C1 segment of cervical spinal cord (tissue), 14 donors: ENCODE measurements at regions not wholly inside any gene's neighbourhood (a gene's known extent, or its start where the extent isn't known, plus 50 kb on each side); places are given as distances from the start of the nearest gene placed in this dataset.
"Not testable (repeated sequence)": the region's sequence is repeated elsewhere in the genome, so short reads cannot be mapped to it uniquely, and the experiment has no call there.

Experiments
- DNase-seq, 14 donors: peaks; one replicate each; lab custom pipeline; 2025; lab: John Stamatoyannopoulos, UW

DNA sequence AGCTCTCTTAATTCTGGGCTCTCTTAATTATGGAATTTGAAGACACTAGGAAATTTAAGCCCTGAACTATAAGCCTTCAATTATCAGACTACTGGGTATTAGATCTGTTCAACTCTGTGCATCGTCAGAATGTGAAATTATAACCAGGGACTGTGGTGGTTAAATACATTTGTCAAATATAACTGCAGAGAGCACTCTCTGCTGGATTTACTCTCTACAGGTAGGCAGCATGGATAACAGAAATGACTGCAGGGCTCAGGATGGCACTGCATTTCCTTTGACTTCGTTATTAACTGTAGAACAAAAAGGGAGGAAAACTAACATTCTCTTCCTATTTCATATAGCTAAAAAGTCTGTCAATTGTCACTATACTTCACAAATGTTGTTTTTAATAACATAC lies 310.1 kb upstream of the RASGEF1B start:
- no peak for DNase-seq

DNA sequence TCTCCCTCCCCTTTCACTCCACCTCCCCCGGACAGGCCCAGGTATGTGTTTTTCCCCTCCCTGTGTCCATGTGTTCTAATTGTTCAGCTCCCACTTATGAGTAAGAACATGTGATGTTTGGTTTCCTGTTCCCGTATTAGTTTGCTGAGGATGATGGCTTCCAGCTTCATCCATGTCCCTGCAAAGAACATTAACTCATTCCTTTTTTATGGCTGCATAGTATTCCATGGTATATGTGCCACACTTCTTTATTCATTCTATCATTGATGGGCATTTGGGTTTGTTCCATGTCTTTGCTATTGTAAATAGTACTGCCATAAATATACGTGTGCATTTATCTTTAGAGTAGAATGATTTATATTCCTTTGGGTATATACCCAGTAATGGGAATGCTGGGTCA lies 306.0 kb upstream of the RASGEF1B start:
- DNase-seq: not testable (repeated sequence)

DNA sequence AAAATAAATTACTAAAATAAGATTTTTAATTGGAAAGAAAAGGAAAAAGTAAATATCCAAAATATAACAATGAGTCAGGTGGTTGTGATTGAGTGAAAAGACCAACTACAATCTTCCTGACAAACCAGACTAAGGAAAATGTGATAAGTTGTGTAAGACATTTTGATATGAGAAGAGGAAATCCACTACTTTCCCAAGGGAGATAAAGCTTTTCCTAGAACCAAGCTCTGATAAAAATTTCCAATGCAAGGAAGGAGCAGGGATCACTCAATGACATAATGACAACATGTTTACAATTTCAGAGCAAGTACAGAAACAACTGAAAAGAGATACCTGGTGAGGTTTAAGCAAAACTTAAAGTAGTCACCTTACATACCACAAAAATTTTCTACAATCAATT lies 305.1 kb upstream of the RASGEF1B start:
- no peak for DNase-seq

DNA sequence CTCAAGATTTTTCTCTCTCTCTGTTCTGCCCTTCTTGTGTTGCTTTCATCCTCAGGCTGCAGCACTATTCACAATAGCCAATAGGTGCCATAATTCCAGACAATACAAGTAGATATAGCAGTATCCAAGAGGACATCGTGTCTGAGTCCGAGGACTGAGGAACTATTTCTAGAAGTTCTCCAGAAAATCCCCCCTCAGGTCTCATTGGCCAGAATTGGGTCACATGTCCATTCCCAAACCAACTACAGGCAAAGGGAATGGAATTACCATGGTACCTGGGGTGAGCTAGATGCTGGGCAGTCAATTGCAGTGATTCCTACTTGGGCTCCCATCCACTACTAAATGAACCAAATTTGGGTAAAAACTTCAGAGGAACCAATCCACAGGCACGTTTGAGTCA lies 301.9 kb upstream of the RASGEF1B start:
- DNase-seq: no peak

DNA sequence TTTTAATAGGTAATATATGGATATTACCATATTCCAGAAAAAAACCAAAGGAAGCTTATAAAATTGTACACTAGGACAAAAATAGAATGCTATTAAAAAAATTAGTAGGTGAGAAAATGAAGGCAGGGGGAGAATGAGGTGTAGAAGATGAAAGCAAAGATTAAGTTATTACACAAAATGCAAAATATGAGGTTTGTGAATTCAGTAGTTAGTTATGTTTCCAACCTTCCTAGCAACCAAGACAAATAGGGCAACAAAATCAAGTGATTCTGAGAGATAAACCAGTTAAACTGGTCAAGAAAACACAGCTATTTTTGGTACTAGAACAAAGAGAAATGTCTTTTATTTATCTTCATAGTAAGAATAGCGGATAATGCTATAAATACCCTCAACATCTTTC lies 300.0 kb upstream of the RASGEF1B start:
- DNase-seq: no peak

DNA sequence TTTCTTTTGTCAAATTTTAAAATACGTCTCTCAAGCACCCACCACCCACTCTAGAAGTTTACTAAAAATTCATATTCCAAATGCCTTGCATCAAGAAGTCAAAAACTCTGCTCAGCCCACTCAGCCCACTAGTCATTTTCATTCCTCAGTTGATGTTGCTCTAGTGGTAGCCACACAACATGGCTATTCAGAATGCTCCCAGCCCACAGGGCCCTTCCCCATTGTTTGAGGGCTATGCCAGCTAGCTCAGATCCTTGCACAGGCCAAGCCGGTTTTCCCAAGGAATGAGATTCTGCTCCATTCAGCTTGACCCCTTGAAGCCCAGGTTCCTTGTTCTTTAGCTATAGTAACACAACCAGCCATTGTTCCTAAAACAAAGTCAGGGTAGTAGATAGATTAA lies 297.5 kb upstream of the RASGEF1B start:
- DNase-seq: no peak

DNA sequence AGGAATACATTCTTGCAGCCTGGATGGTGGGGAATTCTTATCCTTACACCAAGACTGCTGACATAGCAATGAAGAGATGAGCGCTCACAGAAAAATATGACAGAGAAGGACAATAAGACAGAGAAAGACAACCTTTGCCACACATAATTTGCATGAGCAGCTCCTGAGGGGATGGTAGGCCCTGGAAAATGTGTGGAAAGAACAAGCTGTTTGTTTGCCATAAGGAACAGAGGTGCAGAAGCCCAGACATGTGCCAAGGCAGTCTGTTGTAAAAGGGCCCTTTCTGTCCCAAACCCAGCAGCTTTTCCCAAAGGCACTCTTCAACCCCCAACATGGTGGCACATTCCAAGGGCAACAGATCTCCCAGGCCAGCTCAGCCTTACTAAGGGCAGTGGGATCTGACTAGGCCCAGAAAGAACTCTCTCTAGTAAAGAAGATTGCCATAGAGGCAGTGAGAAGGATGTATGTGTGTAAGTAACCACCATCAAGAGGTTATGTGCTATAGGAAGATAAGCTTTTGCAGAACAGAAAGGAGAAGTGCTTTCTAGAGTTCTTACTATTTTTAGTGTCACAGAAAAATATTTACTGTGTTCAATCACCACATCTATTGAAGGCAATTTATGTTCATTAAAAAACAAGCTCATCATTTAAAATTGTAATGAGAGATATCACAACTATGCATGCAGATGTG lies 287.0 kb upstream of the RASGEF1B start:
- DNase-seq: no peak

DNA sequence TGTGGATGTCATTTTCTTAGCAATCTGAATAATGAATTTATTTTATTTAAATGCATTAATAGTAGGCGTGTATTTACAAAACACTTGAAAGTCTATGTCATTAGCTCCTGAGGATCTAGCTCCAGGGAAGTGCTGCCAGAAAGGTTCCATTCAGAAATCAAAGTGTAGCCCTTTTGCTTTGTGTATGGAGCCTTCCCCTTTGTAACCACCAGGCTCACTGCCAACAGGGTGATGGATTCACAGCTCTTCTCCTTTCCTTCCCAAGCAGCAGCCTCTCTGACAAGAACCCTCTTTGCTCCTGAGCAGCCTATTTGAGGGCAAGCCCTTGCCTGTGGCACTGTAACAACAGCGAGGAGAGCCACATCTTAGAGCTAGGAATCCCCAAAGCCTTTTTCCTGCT lies 286.0 kb upstream of the RASGEF1B start:
- DNase-seq: peak in 8 of 14 donors; percentile 14 to 53 (median 24)

DNA sequence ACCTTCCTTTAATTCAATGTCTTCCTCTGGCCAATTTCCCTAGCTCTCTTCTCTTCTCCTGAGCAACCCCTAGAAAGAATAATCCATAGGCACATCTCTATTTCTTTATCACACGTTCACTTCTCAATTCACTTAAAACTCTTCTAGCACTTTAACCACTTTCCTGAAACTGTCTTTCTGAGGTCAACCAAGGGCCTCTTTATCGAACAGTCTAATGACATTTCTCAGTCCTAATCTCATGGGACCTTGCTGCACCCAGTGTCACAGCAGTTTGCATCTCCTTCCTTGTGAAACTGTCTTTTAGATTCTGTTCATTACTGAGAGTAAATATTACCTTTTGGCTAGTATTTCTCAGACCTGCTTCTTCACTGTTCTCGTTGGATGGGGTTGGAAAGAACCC lies 285.3 kb upstream of the RASGEF1B start:
- no peak for DNase-seq

DNA sequence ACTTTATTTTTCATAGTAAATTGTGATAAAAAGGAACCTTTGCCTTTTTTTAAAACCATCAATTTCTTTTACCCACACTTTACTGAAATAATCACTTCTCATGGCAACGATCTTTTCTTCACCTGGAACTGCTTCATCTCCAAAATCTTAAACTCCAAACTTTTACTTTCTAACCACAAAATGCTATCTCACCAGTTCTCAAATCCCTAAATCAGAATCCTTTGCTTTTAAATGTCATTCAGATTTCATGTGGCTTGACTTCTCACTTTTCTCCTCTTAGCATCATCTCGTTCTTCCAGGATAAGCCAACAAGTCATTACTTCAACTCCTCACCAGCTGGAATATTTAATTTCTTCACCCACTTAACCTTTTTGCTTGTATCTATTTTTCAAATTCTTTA lies 284.3 kb upstream of the RASGEF1B start:
- DNase-seq: no peak

DNA sequence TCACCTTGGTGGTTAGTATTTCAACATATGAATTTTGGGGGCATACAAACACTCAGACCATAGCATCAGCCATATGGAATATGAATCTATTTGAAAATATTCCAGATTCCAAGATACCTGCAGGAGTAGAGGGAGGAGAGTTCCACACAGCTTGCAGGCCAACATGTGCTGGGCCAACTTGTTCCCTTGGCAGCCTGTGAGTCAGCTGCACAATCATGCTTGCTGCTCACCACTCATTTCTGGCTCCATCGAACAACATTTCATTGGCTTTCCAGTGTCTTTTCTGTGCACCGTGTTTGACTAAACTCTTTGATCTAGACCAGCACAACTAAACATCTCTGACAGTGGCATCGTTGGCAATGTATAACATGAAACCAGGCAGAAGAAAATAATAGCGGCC lies 282.5 kb upstream of the RASGEF1B start:
- peak in 1 of 14 donors; percentile 67 for DNase-seq

DNA sequence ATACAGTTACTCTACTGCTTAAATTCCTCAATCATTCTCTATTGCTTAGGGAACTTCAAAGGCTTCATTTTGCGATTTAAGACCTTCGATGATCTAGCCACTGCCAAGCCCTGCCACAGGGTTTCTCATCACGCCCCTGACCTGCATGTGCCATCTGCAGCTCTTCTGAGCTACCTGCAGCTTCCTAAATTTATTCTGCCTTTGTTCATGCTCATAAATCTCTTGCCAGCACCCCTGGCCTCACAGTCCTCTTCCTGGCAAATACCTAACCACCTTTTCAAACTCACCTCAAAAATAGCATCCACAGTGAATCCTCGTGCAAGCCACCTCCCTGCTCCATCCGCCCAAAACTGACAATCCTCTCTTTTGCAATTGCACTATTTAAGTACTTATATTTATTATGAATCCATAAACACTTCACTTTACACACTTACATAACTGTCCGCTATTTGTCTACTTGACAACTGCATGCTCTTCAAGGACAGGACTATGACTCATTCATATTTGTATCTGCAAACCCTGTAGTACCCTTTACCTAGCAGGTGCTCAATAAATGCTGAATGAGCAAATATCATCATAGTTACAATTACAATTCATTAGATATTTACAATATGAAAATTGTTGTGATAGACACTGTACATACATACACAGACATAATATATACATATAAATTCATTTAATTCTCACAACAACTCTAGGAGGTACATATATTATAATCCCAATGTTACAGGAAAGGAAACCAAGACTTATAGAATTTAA lies 280.0 kb upstream of the RASGEF1B start:
- DNase-seq: peak in 1 of 14 donors; percentile 16

DNA sequence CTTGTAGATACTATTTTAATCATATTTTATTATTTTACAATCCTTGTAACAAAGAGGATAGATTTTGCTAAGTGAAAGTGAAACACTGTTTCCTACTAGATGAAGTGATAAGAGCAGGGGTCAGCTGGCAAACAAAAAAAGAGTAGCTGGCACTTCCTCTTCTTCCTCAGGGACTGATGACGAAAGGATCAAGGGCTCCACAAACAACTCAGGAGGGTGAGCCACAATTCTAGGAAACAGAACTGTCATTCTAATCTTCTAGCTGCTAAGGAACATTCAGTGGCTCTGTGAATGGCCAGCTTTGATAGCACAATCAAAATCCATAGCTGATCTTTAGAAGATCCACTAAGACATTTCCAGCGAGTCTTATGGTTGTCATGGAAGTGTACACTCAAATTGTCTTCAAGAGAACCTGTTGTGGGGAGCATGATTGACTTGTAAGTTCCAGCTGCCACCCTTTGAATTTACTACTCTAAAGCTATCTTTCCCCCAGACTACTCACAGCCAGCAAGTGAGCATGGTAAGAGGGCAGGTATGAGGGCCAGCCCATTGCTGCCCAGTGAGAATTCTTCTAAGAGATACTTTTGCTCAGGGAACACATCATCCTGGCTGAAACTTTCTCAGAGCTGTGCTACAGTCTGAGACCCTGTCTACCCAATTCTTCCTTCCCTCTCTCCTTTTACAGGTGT lies 275.7 kb upstream of the RASGEF1B start:
- no peak for DNase-seq

DNA sequence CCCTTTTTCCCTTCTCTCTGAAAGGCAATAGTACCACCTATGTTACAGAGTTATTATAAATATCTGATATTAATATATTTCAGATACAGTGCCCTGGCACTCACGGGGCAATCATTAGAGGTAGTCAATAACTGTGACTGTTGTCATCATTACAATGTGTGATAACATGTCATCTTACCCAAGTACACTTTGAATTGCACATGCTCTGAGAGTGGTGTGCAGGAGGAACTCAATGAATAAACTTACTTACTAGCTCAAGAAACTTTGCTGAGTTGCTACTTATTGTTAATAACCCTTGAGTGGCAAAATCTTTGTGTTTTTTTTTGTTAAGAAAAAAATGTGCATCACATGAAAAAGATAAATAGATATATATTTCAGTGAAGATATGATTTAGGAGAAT lies 275.1 kb upstream of the RASGEF1B start:
- DNase-seq: no peak

DNA sequence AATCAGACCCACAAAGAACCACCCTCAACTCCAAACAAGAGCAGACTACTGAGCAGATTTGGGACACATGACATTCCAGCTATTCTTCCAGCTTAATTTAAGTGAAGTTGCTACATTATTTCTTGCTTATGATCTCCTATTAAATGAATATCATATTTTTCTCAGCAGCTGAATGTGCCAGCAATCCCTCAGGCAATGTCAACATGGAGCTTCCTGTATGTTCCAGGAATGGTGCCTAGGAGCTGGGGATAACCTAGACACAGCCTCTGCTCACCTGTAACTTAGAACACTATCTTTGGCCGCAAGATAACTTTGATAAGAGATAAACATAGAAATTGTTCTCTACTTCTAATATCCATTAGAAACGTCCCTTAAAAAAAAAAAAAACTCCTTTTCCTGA lies 274.4 kb upstream of the RASGEF1B start:
- DNase-seq: no peak

DNA sequence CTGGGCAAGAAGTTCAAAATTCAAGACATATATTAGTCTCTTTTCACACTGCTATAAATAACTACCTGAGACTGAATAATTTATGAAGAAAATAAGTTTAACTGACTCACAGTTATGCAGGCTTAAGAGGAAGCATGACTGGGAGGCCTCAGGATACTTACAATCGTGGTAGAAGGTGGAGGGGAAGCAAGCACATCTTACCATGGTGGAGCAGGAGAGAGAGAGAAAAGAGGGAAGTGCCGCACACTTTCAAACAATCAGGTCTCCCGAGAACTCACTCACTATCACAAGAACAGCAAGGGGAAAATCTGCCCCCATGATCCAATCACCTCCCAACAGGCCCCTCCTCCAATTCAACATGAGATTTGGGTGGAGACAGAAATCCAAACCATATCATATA lies 273.3 kb upstream of the RASGEF1B start:
- no peak for DNase-seq

DNA sequence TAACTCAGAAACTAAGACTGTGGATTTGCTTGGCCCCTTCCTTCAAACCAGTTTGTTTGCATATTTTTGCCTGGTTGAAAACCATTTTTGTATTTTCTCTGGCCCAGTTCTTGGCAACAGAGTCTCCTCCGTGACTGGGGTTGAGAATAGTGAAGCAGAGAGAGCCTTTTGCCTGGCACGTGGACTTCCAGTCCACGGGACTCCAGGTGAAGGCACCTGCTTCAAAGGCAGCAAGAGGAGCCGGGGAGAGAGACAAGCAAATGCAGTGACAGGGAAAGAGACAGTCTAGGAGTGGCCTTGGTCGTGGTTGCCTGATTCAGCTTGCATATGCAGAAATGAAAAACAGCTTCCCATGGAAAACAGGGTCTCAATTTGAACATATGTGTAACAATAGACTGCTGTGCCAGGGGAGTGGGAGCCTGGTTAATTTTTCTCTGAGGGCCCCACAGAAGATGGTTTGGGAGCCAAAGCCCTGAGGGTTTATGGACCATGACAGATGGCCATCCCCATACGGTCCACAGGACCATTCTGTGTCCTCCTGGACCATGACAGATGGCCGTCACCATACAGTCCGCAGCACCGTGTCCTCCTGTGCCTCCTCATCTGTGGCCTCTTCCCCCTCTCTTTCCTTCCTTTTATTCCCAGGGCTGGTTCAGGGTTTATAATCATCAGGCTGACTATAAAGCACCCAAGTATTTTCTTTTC lies 272.2 kb upstream of the RASGEF1B start:
- DNase-seq: peak in 3 of 14 donors; percentile 30 to 93 (median 41)

DNA sequence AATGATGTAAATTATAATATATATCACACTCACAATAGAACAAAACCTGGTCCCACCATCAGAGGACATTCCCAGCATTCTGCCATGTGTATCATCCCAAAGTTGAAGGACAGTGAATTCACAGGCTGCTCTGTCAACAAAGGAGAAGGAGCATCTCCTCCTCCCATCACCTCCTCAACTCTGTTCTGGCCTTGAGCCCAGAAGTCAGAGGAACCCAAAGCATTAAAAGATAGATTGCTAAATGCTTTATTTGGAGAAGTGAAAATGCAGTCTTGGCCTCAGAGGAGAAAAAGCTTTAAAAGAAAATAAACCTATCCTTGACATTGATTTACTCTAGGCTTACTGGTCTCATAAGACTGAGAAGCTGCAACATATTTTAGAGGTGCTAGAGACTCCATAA lies 268.8 kb upstream of the RASGEF1B start:
- peak in 2 of 14 donors; percentile 11 to 14 for DNase-seq

DNA sequence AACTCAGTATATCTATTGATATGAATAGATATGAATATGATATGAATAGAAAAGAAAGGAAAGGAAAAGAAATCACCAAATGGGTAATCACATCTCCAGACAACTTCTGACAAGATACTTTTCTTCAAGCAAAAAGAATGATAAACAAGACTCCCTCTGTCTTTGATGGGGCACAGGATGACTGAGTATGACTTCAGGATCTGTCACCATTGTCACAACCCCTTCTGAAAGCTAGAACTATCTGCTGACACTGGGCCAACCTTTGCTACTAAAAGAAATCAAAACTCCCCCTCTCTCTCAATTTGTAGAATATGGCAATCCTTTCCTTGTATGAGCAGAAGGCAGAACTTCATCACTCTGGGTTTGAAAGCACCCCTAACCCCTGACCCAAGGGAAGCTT lies 267.2 kb upstream of the RASGEF1B start:
- no peak for DNase-seq

DNA sequence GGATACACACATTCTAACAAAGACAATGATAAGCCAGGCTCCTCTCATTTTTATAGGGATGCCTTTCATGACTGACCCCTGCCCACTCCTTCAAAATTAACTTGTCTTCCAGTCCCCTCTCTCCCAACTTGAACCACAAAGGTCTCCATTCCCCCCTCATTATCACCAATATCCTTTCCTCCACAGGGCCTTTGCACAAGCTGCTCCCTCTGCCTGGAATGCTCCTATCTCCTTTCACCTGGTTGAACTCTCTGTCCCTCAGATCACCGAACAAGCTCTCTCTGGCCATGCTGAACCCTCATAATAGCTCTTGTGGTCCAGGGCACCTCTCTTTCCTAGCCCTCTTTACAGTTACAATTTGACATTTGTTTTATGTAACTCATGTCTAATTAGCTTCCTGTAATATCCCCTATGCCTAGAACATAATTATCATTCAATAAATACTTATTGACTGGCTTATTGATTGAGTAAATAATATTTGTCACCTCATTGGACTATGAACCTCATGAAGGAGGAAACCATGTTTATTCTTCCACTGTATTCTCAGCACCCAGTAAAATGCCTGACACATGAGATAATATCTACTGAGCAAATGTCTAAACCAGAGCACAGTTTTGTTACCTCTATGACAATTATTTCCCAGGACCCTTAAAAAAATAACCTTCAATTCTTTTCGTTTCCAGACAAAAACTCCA lies 266.3 kb upstream of the RASGEF1B start:
- no peak for DNase-seq

DNA sequence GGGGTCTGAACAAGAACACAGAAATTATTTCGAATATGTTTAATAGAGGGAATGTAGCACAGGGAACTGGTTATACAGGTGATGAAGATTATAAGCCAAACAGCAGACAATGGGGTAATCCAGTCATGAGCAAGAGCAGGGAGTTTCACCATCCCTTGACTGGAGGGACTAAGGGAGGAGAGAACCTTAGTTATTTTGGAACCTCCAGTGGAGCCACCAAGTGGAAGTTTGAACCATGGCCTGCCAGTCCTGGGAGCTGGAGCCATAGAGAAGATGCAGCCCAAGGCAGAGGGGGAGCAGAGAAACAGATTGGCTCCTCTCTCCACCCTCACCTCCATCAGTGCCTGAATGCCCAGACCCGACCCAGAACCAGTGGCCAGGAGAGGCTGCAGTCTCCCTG lies 264.6 kb upstream of the RASGEF1B start:
- DNase-seq: no peak

DNA sequence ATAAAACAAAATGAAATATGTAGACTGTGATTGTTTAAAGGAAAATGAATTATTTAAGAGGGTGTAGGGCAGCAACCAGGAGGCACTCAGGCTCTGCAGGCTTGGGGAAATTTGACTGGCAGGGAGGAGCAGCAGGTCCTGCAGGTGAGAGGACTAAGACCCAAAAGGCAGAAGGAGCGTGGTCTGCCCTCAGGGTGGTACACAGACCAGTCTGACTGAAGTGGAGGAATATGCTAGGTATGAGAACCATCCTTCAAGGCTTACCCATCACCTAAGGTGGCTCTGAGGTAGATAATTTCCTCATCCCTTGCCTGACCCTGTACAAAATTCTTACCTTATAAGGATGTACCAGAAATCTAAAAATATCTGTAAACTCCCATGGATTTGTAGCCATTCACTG lies 261.3 kb upstream of the RASGEF1B start:
- DNase-seq: no peak
